PC-3 (cell line): ENCODE measurements at regions not wholly inside any gene's neighbourhood (a gene's known extent, or its start where the extent isn't known, plus 50 kb on each side); places are given as distances from the start of the nearest gene placed in this dataset.

ENCODE experiments used
- ATAC-seq: fragments of 200-7000 bp; cut with Tn5 transposase; 2 replicates; pipeline ENCODE4 v1.9.1; 2020; ENCODE audit warnings: mild to moderate bottlenecking, moderate library complexity
- BruUV-seq: library from RNA; stranded (reverse); fragments of 400-500 nt; replicated peaks from 2 replicates; lab custom pipeline; 2021; lab: Mats Ljungman, UMichigan
- CTCF ChIA-PET: fragments of 300-600 bp; sonication (Branson Sonifier 250); formaldehyde crosslinking; loops from one replicate; lab custom pipeline; 2022; ENCODE audit warnings: antibody characterized with exemption; lab: Charles Lee
- POLR2A ChIA-PET: fragments of 300-600 bp; sonication (Branson Sonifier 250); formaldehyde crosslinking; loops from one replicate; lab custom pipeline; 2022; ENCODE audit warnings: antibody characterized with exemption; ENCODE audit not compliant: unreplicated experiment; lab: Charles Lee
- DNase-seq: peaks from one replicate; pipeline ENCODE4 v3.0.0-alpha.2; 2015
- H2AFZ ChIP-seq: fragments of 300-600 bp; sonication (generic); 2 replicates; pipeline ENCODE4 v1.6.0; 2016; ENCODE audit warnings: antibody characterized with exemption, low read length
- H3F3A ChIP-seq: fragments of 300-600 bp; sonication (generic); one replicate; pipeline ENCODE4 v1.6.0; 2017; ENCODE audit warnings: antibody characterized with exemption, low read length, control low read depth, mild to moderate bottlenecking; ENCODE audit not compliant: unreplicated experiment
- H3K27ac ChIP-seq: fragments of 300-600 bp; sonication (generic); 2 replicates; pipeline ENCODE4 v1.5.1; 2016; ENCODE audit warnings: mild to moderate bottlenecking, low read length
- H3K27me3 ChIP-seq: fragments of 300-600 bp; sonication (generic); 2 replicates; pipeline ENCODE4 v1.6.1; 2016; ENCODE audit warnings: low read length, mixed read lengths
- H3K36me3 ChIP-seq: fragments of 300-600 bp; sonication (generic); 2 replicates; pipeline ENCODE4 v1.6.1; 2016; ENCODE audit warnings: low read depth, mixed run types, low read length, mixed read lengths
- H3K4me1 ChIP-seq: fragments of 300-600 bp; sonication (generic); 2 replicates; pipeline ENCODE4 v1.5.1; 2016; ENCODE audit warnings: low read length; ENCODE audit not compliant: insufficient read depth
- H3K4me2 ChIP-seq: fragments of 300-600 bp; sonication (generic); 2 replicates; pipeline ENCODE4 v1.6.0; 2016; ENCODE audit warnings: low read length
- H3K4me3 ChIP-seq: fragments of 300-600 bp; sonication (generic); 2 replicates; pipeline ENCODE4 v1.5.1; 2016; ENCODE audit warnings: mild to moderate bottlenecking, low read length, mixed read lengths
- H3K79me2 ChIP-seq: fragments of 300-600 bp; sonication (generic); 2 replicates; pipeline ENCODE4 v1.6.1; 2017; ENCODE audit warnings: low read length, mixed read lengths
- H3K9ac ChIP-seq: fragments of 300-600 bp; sonication (generic); 2 replicates; pipeline ENCODE4 v1.6.0; 2016; ENCODE audit warnings: mild to moderate bottlenecking, low read length
- H3K9me2 ChIP-seq: fragments of 300-600 bp; sonication (generic); replicated peaks from 2 replicates; pipeline ENCODE4 v1.6.1; 2016; ENCODE audit warnings: mixed run types, low read length, mixed read lengths
- H3K9me3 ChIP-seq: fragments of 300-600 bp; sonication (generic); 2 replicates; pipeline ENCODE4 v1.6.1; 2016; ENCODE audit warnings: low read length, mixed read lengths
- H4K20me1 ChIP-seq: fragments of 300-600 bp; sonication (generic); 2 replicates; pipeline ENCODE4 v1.6.1; 2016; ENCODE audit warnings: low read length, mixed read lengths
- EZH2 ChIP-seq: fragments of 300-600 bp; sonication (generic); IDR thresholded peaks from one replicate; pipeline ENCODE4 v1.6.1; 2017; ENCODE audit warnings: antibody characterized with exemption, mild to moderate bottlenecking, low read length; ENCODE audit not compliant: unreplicated experiment
- EZH2phosphoT487 ChIP-seq: fragments of 300-600 bp; sonication (generic); IDR thresholded peaks from 2 replicates; pipeline ENCODE4 v1.6.1; 2018; ENCODE audit warnings: mild to moderate bottlenecking, antibody characterized with exemption, low read length, borderline replicate concordance
- intact Hi-C: fragments of 100-400 bp; cut with micrococcal nuclease; formaldehyde crosslinking; loops from 2 replicates; pipeline ENCODE4 v1.9.0; 2023
- TF ChIP-seq, protein P1 (sequence below): fragments of 300-600 bp; sonication (generic); conservative IDR thresholded peaks from 2 replicates; pipeline ENCODE4 v1.5.1; 2017; ENCODE audit warnings: antibody characterized with exemption, low read depth, mild to moderate bottlenecking, low read length

DNA sequence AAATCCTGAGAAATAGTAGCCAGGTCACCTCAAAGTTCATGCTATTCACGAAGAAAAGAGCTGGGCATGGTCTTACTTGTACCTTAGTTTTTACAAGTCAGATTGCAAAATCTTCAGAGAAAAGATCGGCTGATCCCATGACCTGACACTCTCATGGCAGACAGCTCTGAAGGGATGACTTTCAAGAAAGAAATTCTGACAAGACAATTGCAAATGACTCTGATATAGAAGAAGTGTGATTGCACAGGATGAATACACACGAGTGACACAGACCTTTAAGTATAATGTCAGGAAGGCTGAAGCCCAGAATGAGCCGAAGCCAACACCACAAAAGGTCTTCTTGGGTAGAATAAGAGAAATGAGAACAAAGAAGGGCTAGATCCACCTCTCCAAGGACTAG lies 59.4 kb upstream of the DRD2 start:
- no peaks in the 10 kb centered on the region for H3K36me3 ChIP-seq
- no peak overlapping the region for H3K9ac ChIP-seq
- TF ChIP-seq EZH2phosphoT487 (no peak), EZH2 (no peak)
- TF ChIP-seq, protein P1, sequence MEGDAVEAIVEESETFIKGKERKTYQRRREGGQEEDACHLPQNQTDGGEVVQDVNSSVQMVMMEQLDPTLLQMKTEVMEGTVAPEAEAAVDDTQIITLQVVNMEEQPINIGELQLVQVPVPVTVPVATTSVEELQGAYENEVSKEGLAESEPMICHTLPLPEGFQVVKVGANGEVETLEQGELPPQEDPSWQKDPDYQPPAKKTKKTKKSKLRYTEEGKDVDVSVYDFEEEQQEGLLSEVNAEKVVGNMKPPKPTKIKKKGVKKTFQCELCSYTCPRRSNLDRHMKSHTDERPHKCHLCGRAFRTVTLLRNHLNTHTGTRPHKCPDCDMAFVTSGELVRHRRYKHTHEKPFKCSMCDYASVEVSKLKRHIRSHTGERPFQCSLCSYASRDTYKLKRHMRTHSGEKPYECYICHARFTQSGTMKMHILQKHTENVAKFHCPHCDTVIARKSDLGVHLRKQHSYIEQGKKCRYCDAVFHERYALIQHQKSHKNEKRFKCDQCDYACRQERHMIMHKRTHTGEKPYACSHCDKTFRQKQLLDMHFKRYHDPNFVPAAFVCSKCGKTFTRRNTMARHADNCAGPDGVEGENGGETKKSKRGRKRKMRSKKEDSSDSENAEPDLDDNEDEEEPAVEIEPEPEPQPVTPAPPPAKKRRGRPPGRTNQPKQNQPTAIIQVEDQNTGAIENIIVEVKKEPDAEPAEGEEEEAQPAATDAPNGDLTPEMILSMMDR = no peak
- intact Hi-C loops = no loop called here
- no peaks in the 10 kb centered on the region for H3K4me1 ChIP-seq
- no peaks in the 10 kb centered on the region for H4K20me1 ChIP-seq
- H3K27ac ChIP-seq = no peak overlapping the region
- H3F3A ChIP-seq = no peaks in the 10 kb centered on the region
- no TSS peak for BruUV-seq
- ATAC-seq (no peak), DNase-seq (no peak)
- CTCF ChIA-PET = no interaction called here
- H3K27me3 ChIP-seq = peaks cover 9% of the 10 kb centered on the region; the same call in 1 of the 2 replicates
- H3K9me3 ChIP-seq = no peaks in the 10 kb centered on the region
- H3K9me2 ChIP-seq = no peaks in the 10 kb centered on the region
- no peak overlapping the region for H3K4me2 ChIP-seq
- H2AFZ ChIP-seq = no peak overlapping the region
- no peaks in the 10 kb centered on the region for H3K79me2 ChIP-seq
- H3K4me3 ChIP-seq = no peak overlapping the region
- POLR2A ChIA-PET = no interaction called here

DNA sequence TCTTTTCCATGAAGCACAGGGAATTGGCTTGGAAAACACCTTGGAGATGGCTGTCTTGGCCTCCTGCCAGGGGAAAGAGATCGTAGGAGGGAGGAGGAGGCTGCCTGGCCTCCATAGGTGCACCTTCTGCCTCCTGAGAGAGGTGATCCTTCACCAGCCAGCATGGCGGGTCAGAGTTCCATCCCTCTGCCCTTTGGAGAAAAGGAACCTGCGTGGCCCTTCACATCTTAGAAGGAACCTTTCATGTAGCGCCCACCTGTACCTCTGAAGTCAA lies 58.2 kb upstream of the DRD2 start:
- H3F3A ChIP-seq = no peaks in the 10 kb centered on the region
- no peak overlapping the region for H3K4me3 ChIP-seq
- intact Hi-C loops = no loop called here
- H2AFZ ChIP-seq = no peak overlapping the region
- POLR2A ChIA-PET = no interaction called here
- no peaks in the 10 kb centered on the region for H3K9me3 ChIP-seq
- H3K4me1 ChIP-seq = no peaks in the 10 kb centered on the region
- H3K4me2 ChIP-seq = no peak overlapping the region
- H3K27ac ChIP-seq = no peak overlapping the region
- DNase-seq = peak; percentile 21
- no TSS peak for BruUV-seq
- TF ChIP-seq, protein P1 = no peak
- TF ChIP-seq EZH2 = no peak
- no peak for TF ChIP-seq EZH2phosphoT487
- H3K36me3 ChIP-seq = no peaks in the 10 kb centered on the region
- H3K9me2 ChIP-seq = no peaks in the 10 kb centered on the region
- CTCF ChIA-PET = no interaction called here
- peaks cover 9% of the 10 kb centered on the region; the same call in 1 of the 2 replicates for H3K27me3 ChIP-seq
- H3K79me2 ChIP-seq = no peaks in the 10 kb centered on the region
- ATAC-seq = no peak
- no peak overlapping the region for H3K9ac ChIP-seq
- H4K20me1 ChIP-seq = no peaks in the 10 kb centered on the region

DNA sequence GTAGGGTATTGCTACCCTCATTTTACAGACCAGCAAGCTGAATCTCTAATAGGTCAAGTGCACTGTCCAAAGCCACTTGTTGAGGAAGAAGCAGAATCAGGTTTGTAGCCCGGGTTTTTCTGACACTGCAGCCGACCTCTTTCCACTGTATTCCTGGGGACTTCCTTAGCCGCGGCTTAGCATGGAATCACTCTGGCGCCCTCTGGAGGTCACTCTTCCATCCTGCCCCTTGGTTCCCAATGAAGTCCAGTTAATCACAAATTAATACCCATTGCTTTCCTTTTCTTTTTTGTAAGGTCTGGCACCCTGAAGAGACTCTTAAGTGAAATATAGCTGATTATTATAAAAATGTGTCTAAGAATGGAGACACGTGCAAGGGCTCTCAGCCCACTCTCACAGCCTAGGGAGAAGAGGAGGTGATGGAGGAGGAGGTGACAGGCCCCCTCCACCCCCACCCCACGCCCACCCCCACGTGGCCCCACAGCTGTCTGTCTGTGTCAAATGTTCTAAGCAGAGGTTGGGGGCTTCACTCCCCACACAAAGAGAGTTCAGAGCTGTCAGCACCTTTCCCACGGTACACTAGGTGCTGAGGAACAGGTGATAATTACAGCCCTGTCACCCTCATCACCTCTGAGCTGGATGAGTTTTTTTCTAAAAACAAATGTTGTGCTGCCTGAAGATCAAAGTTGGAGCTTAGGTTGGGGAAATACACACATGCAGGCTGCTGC lies 57.7 kb upstream of the DRD2 start:
- ChIA-PET POLR2A (no interaction called here), CTCF (no interaction called here)
- no peak for TF ChIP-seq EZH2
- TF ChIP-seq, protein P1 = peak; percentile 95
- DNase-seq = peak; percentile 90
- peak; percentile 93 for ATAC-seq
- H3F3A ChIP-seq = no peaks in the 10 kb centered on the region
- no TSS peak for BruUV-seq
- no peaks in the 10 kb centered on the region for H3K79me2 ChIP-seq
- no peaks in the 10 kb centered on the region for H3K9me3 ChIP-seq
- no peak overlapping the region for H3K4me2 ChIP-seq
- no peak overlapping the region for H3K9ac ChIP-seq
- H3K27ac ChIP-seq = no peak overlapping the region
- no peaks in the 10 kb centered on the region for H3K36me3 ChIP-seq
- no peak overlapping the region for H3K4me3 ChIP-seq
- no peaks in the 10 kb centered on the region for H3K4me1 ChIP-seq
- H4K20me1 ChIP-seq = no peaks in the 10 kb centered on the region
- H2AFZ ChIP-seq = peak overlapping the region; percentile 9; the same call in 1 of the 2 replicates
- intact Hi-C loops = loop anchor here (1.0 kb wide), 2 partner anchors 198 to 228 kb away; no protein-coding TSS in a partner anchor
- H3K9me2 ChIP-seq = no peaks in the 10 kb centered on the region
- 0 out of 2 replicates have a peak, but pooled peaks cover 4% of the 10 kb centered on the region for H3K27me3 ChIP-seq
